HCT116 (cell line): ENCODE measurements at regions not wholly inside any gene's neighbourhood (a gene's known extent, or its start where the extent isn't known, plus 50 kb on each side); places are given as distances from the start of the nearest gene placed in this dataset.

Source experiments
- ATAC-seq: fragments of 200-7000 bp; cut with Tn5 transposase; 2 replicates; pipeline ENCODE4 v1.9.1; 2020; ENCODE audit warnings: mild to moderate bottlenecking, moderate library complexity
- BruUV-seq: library from RNA; stranded (reverse); fragments of 400-500 nt; replicated peaks from 2 replicates; lab custom pipeline; 2021; lab: Mats Ljungman, UMichigan
- CTCF ChIA-PET: fragments of 300-600 bp; sonication (Branson Sonifier 250); formaldehyde crosslinking; loops from one replicate; lab custom pipeline; 2021; ENCODE audit warnings: antibody characterized with exemption; lab: Charles Lee
- POLR2A ChIA-PET: fragments of 300-600, 350-600 bp; sonication (Branson Sonifier 250); formaldehyde crosslinking; loops from one replicate; lab custom pipeline; 2021; ENCODE audit warnings: antibody characterized with exemption; lab: Charles Lee
- RAD21 ChIA-PET, 2 experiments: fragments of 300-600 bp; sonication (Branson Sonifier 250); formaldehyde crosslinking; loops; one replicate each; lab custom pipeline; 2023; ENCODE audit warnings: low total read pairs in 2 of 2; ENCODE audit not compliant: uncharacterized antibody in 2 of 2, unreplicated experiment in 2 of 2, low non-redundant PET in 1 of 2; lab: Charles Lee
- DNase-seq: peaks from one replicate; pipeline ENCODE4 v3.0.0-alpha.2; 2010; ENCODE audit warnings: low read depth, low spot score
- H2AFZ ChIP-seq: fragments of 200-600 bp; shearing (Covaris generic), sonication (generic); 2 replicates; pipeline ENCODE4 v1.6.1; 2017; ENCODE audit warnings: low read depth, mixed run types, mixed read lengths, antibody characterized with exemption, low read length; ENCODE audit not compliant: poor library complexity, severe bottlenecking
- H3K27ac ChIP-seq: 2 replicates; pipeline ENCODE4 v1.5.1; 2012; ENCODE audit warnings: low read depth, low read length
- H3K27me3 ChIP-seq: fragments of 200-600 bp; sonication (generic); 2 replicates; pipeline ENCODE4 v1.6.1; 2016; ENCODE audit warnings: mixed run types, low read length, mixed read lengths; ENCODE audit not compliant: insufficient read depth
- H3K36me3 ChIP-seq, 2 experiments: fragments of 200-500 bp in 1 of 2; fragments of 200-600 bp in 1 of 2; sonication (Bioruptor generic) in 1 of 2; sonication (generic) in 1 of 2; 2 replicates each; pipeline versions ENCODE4 v1.5.1 to v1.6.1; 2014 to 2016; ENCODE audit warnings: low read length in 2 of 2, inconsistent platforms in 1 of 2, mixed read lengths in 1 of 2, mixed run types in 1 of 2; ENCODE audit not compliant: insufficient read depth in 2 of 2, control insufficient read depth in 1 of 2
- H3K4me1 ChIP-seq, 2 experiments: fragments of 200-600 bp in 1 of 2; sonication (generic) in 1 of 2; 2 replicates each; pipeline versions ENCODE4 v1.5.1 to v1.6.1; 2012 to 2017; ENCODE audit warnings: low read length in 2 of 2, inconsistent platforms in 1 of 2, mild to moderate bottlenecking in 1 of 2, mixed read lengths in 1 of 2, mixed run types in 1 of 2, moderate library complexity in 1 of 2; ENCODE audit not compliant: insufficient read depth in 2 of 2, control insufficient read depth in 1 of 2
- H3K4me2 ChIP-seq: fragments of 200-600 bp; sonication (generic); 2 replicates; pipeline ENCODE4 v1.6.1; 2017; ENCODE audit warnings: mixed run types, low read length, mixed read lengths
- H3K4me3 ChIP-seq, 2 experiments: fragments of 200-600 bp in 1 of 2; sonication (generic) in 1 of 2; replicated peaks in 1 of 2; 2 replicates each; pipeline ENCODE4 v1.5.1; 2011 to 2016; ENCODE audit warnings: low read length in 2 of 2, control low read depth in 1 of 2, low read depth in 1 of 2, mild to moderate bottlenecking in 1 of 2, mixed read lengths in 1 of 2, mixed run types in 1 of 2
- H3K79me2 ChIP-seq: fragments of 200-600 bp; sonication (generic); 2 replicates; pipeline ENCODE4 v1.6.1; 2017; ENCODE audit warnings: mild to moderate bottlenecking, mixed run types, low read length, moderate library complexity, mixed read lengths; ENCODE audit not compliant: insufficient read depth
- H3K9ac ChIP-seq: fragments of 200-600 bp; sonication (generic); 2 replicates; pipeline ENCODE4 v1.6.1; 2016; ENCODE audit warnings: low read length, mixed read lengths
- H3K9me2 ChIP-seq: fragments of 200-600 bp; sonication (generic), shearing (Covaris generic); 2 replicates; pipeline ENCODE4 v1.6.1; 2017; ENCODE audit warnings: mixed run types, mild to moderate bottlenecking, moderate library complexity; ENCODE audit not compliant: insufficient read depth
- H3K9me3 ChIP-seq, 2 experiments: fragments of 200-500 bp in 1 of 2; fragments of 200-600 bp in 1 of 2; sonication (Bioruptor generic) in 1 of 2; sonication (generic) in 1 of 2; 2 replicates each; pipeline ENCODE4 v1.6.1; 2014 to 2017; ENCODE audit warnings: low read length in 2 of 2, mixed read lengths in 2 of 2, inconsistent platforms in 1 of 2, low read depth in 1 of 2, mild to moderate bottlenecking in 1 of 2, mixed run types in 1 of 2, moderate library complexity in 1 of 2; ENCODE audit not compliant: control insufficient read depth in 1 of 2, insufficient read depth in 1 of 2
- H4K20me1 ChIP-seq: fragments of 200-600 bp; sonication (generic), shearing (Covaris generic); 2 replicates; pipeline ENCODE4 v1.6.1; 2017; ENCODE audit warnings: mixed run types, mild to moderate bottlenecking, moderate library complexity; ENCODE audit not compliant: insufficient read depth
- ELF1 ChIP-seq: IDR thresholded peaks from 2 replicates; pipeline ENCODE4 v1.6.1; 2012; ENCODE audit warnings: low read depth, borderline replicate concordance
- JUND ChIP-seq: IDR thresholded peaks from 2 replicates; pipeline ENCODE4 v1.6.1; 2012
- MAX ChIP-seq: IDR thresholded peaks from 2 replicates; pipeline ENCODE4 v1.6.1; 2012
- POLR2AphosphoS5 ChIP-seq: IDR thresholded peaks from 2 replicates; pipeline ENCODE4 v1.6.1; 2011; ENCODE audit warnings: mild to moderate bottlenecking, low read depth, low read length, moderate library complexity
- RAD21 ChIP-seq: IDR thresholded peaks from 2 replicates; pipeline ENCODE4 v1.6.1; 2012; ENCODE audit warnings: low read depth, mild to moderate bottlenecking
- YY1 ChIP-seq: IDR thresholded peaks from 2 replicates; pipeline ENCODE4 v1.6.1; 2011; ENCODE audit warnings: low read length, low read depth, moderate library complexity, mild to moderate bottlenecking; ENCODE audit not compliant: insufficient replicate concordance; ENCODE audit errors: extremely low read depth
- ZFX ChIP-seq: fragments of 450-650 bp; IDR thresholded peaks from 2 replicates; pipeline ENCODE4 v1.6.1; 2017
- ZNF274 ChIP-seq: fragments of 200-500 bp; sonication (Bioruptor generic); IDR thresholded peaks from 2 replicates; pipeline ENCODE4 v1.6.1; 2014; ENCODE audit warnings: mild to moderate bottlenecking, low read depth, low read length, inconsistent platforms
- intact Hi-C: fragments of 100-400 bp; cut with micrococcal nuclease; formaldehyde crosslinking; loops from 2 replicates; pipeline ENCODE4 v1.10.0; 2022

- H3K27me3 ChIP-seq: no peaks in the 10 kb centered on the region
- no TSS peak for BruUV-seq
- H3K4me1 ChIP-seq: no peaks in the 10 kb centered on the region
- no peak overlapping the region for H3K4me3 ChIP-seq
- no peaks in the 10 kb centered on the region for H3K79me2 ChIP-seq
- ATAC-seq (no peak), DNase-seq (no peak)
- H3K9me3 ChIP-seq: no peaks in the 10 kb centered on the region
- H4K20me1 ChIP-seq: no peaks in the 10 kb centered on the region
- no peaks in the 10 kb centered on the region for H3K9me2 ChIP-seq
- TF ChIP-seq ZFX: no peak
- no peak for TF ChIP-seq ELF1
- no peak for TF ChIP-seq JUND
- TF ChIP-seq MAX: no peak
- no peak for TF ChIP-seq POLR2AphosphoS5
- no peak for TF ChIP-seq YY1
- TF ChIP-seq RAD21: no peak
- no peaks in the 10 kb centered on the region for H3K36me3 ChIP-seq
- POLR2A ChIA-PET: no interaction called here
- no peak overlapping the region for H3K4me2 ChIP-seq
- no peak overlapping the region for H2AFZ ChIP-seq
- RAD21 ChIA-PET: no interaction called here
- CTCF ChIA-PET: no interaction called here
- no peak overlapping the region for H3K9ac ChIP-seq
- no peak overlapping the region for H3K27ac ChIP-seq
- intact Hi-C loops: no loop called here
Measured at GRCh38 chr5:136615251-136616119, 250.1 kb upstream of the TRPC7 start.

- ATAC-seq: no peak
- no peaks in the 10 kb centered on the region for H3K27me3 ChIP-seq
- no peak overlapping the region for H3K27ac ChIP-seq
- RAD21 ChIA-PET: no interaction called here
- no peaks in the 10 kb centered on the region for H3K4me1 ChIP-seq
- CTCF ChIA-PET: no interaction called here
- H4K20me1 ChIP-seq: no peaks in the 10 kb centered on the region
- BruUV-seq: no TSS peak
- TF ChIP-seq ZNF274: no peak
- TF ChIP-seq MAX: no peak
- intact Hi-C loops: no loop called here
- H3K9ac ChIP-seq: no peak overlapping the region
- no peak for DNase-seq
- H2AFZ ChIP-seq: no peak overlapping the region
- H3K4me2 ChIP-seq: no peak overlapping the region
- no peaks in the 10 kb centered on the region for H3K9me2 ChIP-seq
- POLR2A ChIA-PET: no interaction called here
- no peaks in the 10 kb centered on the region for H3K9me3 ChIP-seq
- no peak overlapping the region for H3K4me3 ChIP-seq
- H3K36me3 ChIP-seq: no peaks in the 10 kb centered on the region
- H3K79me2 ChIP-seq: no peaks in the 10 kb centered on the region
Measured at GRCh38 chr5:136613230-136613629, 247.9 kb upstream of the TRPC7 start.
